Smooth muscle cell (in vitro differentiated cells): ENCODE measurements at regions not wholly inside any gene's neighbourhood (a gene's known extent, or its start where the extent isn't known, plus 50 kb on each side); places are given as distances from the start of the nearest gene placed in this dataset.

Experiments
- DNase-seq: peaks from one replicate; lab custom pipeline; 2025; ENCODE audit not compliant: unreplicated experiment; lab: John Stamatoyannopoulos, UW
- H2AFZ ChIP-seq: fragments of 200-600 bp; sonication (generic); 2 replicates; pipeline ENCODE4 v1.6.0; 2016; ENCODE audit warnings: antibody characterized with exemption, low read depth, mild to moderate bottlenecking
- H3F3A ChIP-seq: fragments of 200-600 bp; sonication (generic); 2 replicates; pipeline ENCODE4 v1.6.0; 2017; ENCODE audit warnings: antibody characterized with exemption, low read depth
- H3K27ac ChIP-seq: fragments of 200-600 bp; sonication (generic); 2 replicates; pipeline ENCODE4 v1.5.1; 2016; ENCODE audit warnings: low read depth, mild to moderate bottlenecking
- H3K27me3 ChIP-seq: fragments of 200-600 bp; sonication (generic); 2 replicates; pipeline ENCODE4 v1.6.1; 2016; ENCODE audit warnings: low read depth, mild to moderate bottlenecking
- H3K36me3 ChIP-seq: fragments of 200-600 bp; sonication (generic); 2 replicates; pipeline ENCODE4 v1.5.1; 2016; ENCODE audit warnings: low read depth
- H3K4me1 ChIP-seq: fragments of 200-600 bp; sonication (generic); 2 replicates; pipeline ENCODE4 v1.5.1; 2016; ENCODE audit warnings: low read depth
- H3K4me2 ChIP-seq: fragments of 200-600 bp; sonication (generic); 2 replicates; pipeline ENCODE4 v1.6.0; 2016; ENCODE audit warnings: mild to moderate bottlenecking
- H3K4me3 ChIP-seq: fragments of 200-600 bp; sonication (generic); 2 replicates; pipeline ENCODE4 v1.5.1; 2016; ENCODE audit warnings: mild to moderate bottlenecking
- H3K79me2 ChIP-seq: fragments of 200-600 bp; sonication (generic); 2 replicates; pipeline ENCODE4 v1.6.0; 2016; ENCODE audit warnings: low read depth, mild to moderate bottlenecking
- H3K9ac ChIP-seq: fragments of 200-600 bp; sonication (generic); 2 replicates; pipeline ENCODE4 v1.6.0; 2016; ENCODE audit warnings: low read depth
- H3K9me3 ChIP-seq: fragments of 200-600 bp; sonication (generic); replicated peaks from 2 replicates; pipeline ENCODE4 v1.5.1; 2016; ENCODE audit warnings: low read depth
- H4K20me1 ChIP-seq: fragments of 200-600 bp; sonication (generic); 2 replicates; pipeline ENCODE4 v1.6.0; 2016; ENCODE audit warnings: low read depth
- CTCF ChIP-seq: fragments of 200-600 bp; sonication (generic); IDR thresholded peaks from 2 replicates; pipeline ENCODE4 v1.5.1; 2017; ENCODE audit warnings: borderline replicate concordance, mild to moderate bottlenecking, antibody characterized with exemption; ENCODE audit not compliant: insufficient read depth, poor library complexity, severe bottlenecking
- WGBS: methylation state at CpG from one replicate; pipeline ENCODE4 v1.1.7; 2016; ENCODE audit warnings: low lambda C conversion rate; 5-methylcytosine and 5-hydroxymethylcytosine counted together

- Histone ChIP-seq H3K27me3 (no peaks in the 10 kb centered on the region), H3F3A (no peaks in the 10 kb centered on the region), H3K27ac (no peak overlapping the region), H2AFZ (no peak overlapping the region), H3K79me2 (no peaks in the 10 kb centered on the region), H3K4me3 (no peak overlapping the region), H3K36me3 (no peaks in the 10 kb centered on the region), H3K9me3 (no peaks in the 10 kb centered on the region), H3K4me2 (no peak overlapping the region), H4K20me1 (no peaks in the 10 kb centered on the region), H3K4me1 (no peaks in the 10 kb centered on the region), H3K9ac (no peak overlapping the region)
- TF ChIP-seq CTCF: no peak
- WGBS: 95% methylated on average over 19 of the region's 19 CpGs
- no peak for DNase-seq
Measured at GRCh38 chr13:65748227-65748626, 1481.9 kb downstream of the PCDH9 start.

GRCh38 chr13:65746406-65746921 is 1483.7 kb downstream of the PCDH9 start:
- Histone ChIP-seq H3K9ac (no peak overlapping the region), H3K9me3 (no peaks in the 10 kb centered on the region), H3K27me3 (no peaks in the 10 kb centered on the region), H3K79me2 (no peaks in the 10 kb centered on the region), H2AFZ (no peak overlapping the region), H3K4me2 (no peak overlapping the region), H3K4me3 (no peak overlapping the region), H3F3A (no peaks in the 10 kb centered on the region), H3K36me3 (no peaks in the 10 kb centered on the region), H4K20me1 (no peaks in the 10 kb centered on the region), H3K27ac (no peak overlapping the region), H3K4me1 (no peaks in the 10 kb centered on the region)
- no peak for DNase-seq
- 85% methylated on average over 4 of the region's 4 CpGs for WGBS
- TF ChIP-seq CTCF: no peak

GRCh38 chr13:65744836-65745235 is 1485.3 kb downstream of the PCDH9 start:
- H3K4me2 ChIP-seq: no peak overlapping the region
- H3K9ac ChIP-seq: no peak overlapping the region
- H2AFZ ChIP-seq: no peak overlapping the region
- WGBS: 77% methylated on average over 2 of the region's 2 CpGs
- no peak for TF ChIP-seq CTCF
- H3K27me3 ChIP-seq: no peaks in the 10 kb centered on the region
- no peaks in the 10 kb centered on the region for H3K79me2 ChIP-seq
- H3K9me3 ChIP-seq: no peaks in the 10 kb centered on the region
- H3K36me3 ChIP-seq: no peaks in the 10 kb centered on the region
- no peaks in the 10 kb centered on the region for H3K4me1 ChIP-seq
- H3K4me3 ChIP-seq: no peak overlapping the region
- no peaks in the 10 kb centered on the region for H3F3A ChIP-seq
- DNase-seq: no peak
- no peaks in the 10 kb centered on the region for H4K20me1 ChIP-seq
- H3K27ac ChIP-seq: no peak overlapping the region

GRCh38 chr13:65733110-65733509 is 1497.0 kb downstream of the PCDH9 start:
- Histone ChIP-seq H2AFZ (no peak overlapping the region), H3K4me1 (no peaks in the 10 kb centered on the region), H3K27me3 (no peaks in the 10 kb centered on the region), H3K27ac (no peak overlapping the region), H4K20me1 (no peaks in the 10 kb centered on the region), H3K9me3 (no peaks in the 10 kb centered on the region), H3K9ac (no peak overlapping the region), H3K4me3 (no peak overlapping the region), H3F3A (no peaks in the 10 kb centered on the region), H3K79me2 (no peaks in the 10 kb centered on the region), H3K36me3 (no peaks in the 10 kb centered on the region), H3K4me2 (no peak overlapping the region)
- WGBS: 89% methylated on average over 1 of the region's 1 CpG
- TF ChIP-seq CTCF: no peak
- no peak for DNase-seq
